ENCODE measurements at regions not wholly inside any gene's neighbourhood (a gene's known extent, or its start where the extent isn't known, plus 50 kb on each side); places are given as distances from the start of the nearest gene placed in this dataset.

DNA sequence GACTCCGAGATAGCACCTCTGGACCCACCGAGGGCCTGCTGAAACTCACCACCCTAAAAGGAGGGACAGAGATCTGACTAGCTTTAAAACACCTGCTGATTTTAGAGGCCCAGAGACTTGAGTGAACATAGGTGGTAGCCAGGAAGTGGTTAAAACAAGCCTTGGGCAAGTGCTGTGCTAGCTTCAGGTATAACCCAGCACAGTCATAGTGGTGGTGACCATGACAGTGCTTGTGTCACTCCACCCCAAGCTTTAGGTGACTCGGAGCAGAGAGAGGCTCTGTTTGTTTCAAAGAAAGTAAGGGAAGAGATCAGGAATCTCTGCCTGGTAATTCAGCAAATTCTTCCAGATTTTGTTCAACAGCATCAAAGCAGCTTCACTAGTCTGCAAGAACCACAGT lies 641.1 kb upstream of the BCHE start:
- Histone ChIP-seq H3K4me2 (ENCODE audit: insufficient read depth, low read length, poor library complexity, severe bottlenecking) (no peak overlapping the region), H3K4me1 (ENCODE audit: control insufficient read depth in 2 of 2, insufficient read depth in 1 of 2, low read depth in 1 of 2, low read length in 2 of 2) (no peaks in the 10 kb centered on the region), H4K8ac (ENCODE audit: low read depth, low read length) (no peak overlapping the region), H3K36me3 (replicated peaks in 1 of 2; ENCODE audit: control insufficient read depth in 2 of 2, insufficient read depth in 2 of 2, low read length in 2 of 2) (no peaks in the 10 kb centered on the region), H2AFZ (ENCODE audit: low read length) (no peak overlapping the region), H3K23ac (ENCODE audit: low read depth, low read length, poor library complexity) (no peak overlapping the region), H2BK120ac (ENCODE audit: low read depth, low read length) (no peak overlapping the region), H3K9me3 (replicated peaks in 1 of 2; ENCODE audit: control insufficient read depth in 2 of 2, insufficient read depth in 1 of 2, low read depth in 1 of 2, low read length in 2 of 2) (no peaks in the 10 kb centered on the region), H3K4ac (ENCODE audit: low read length) (no peak overlapping the region), H3K79me1 (ENCODE audit: low read depth, low read length) (no peaks in the 10 kb centered on the region), H3K27me3 (ENCODE audit: control insufficient read depth in 3 of 3, insufficient read depth in 3 of 3, low read depth in 1 of 3, low read length in 3 of 3) (no peaks in the 10 kb centered on the region), H2BK15ac (ENCODE audit: low read length) (no peak overlapping the region), H3K14ac (ENCODE audit: low read length) (no peak overlapping the region), H3K4me3 (ENCODE audit: low read length in 2 of 2) (no peak overlapping the region), H3K18ac (ENCODE audit: low read length) (no peak overlapping the region), H2BK5ac (ENCODE audit: low read length) (no peak overlapping the region), H4K91ac (ENCODE audit: low read depth, low read length, poor library complexity) (no peak overlapping the region), H2AK5ac (ENCODE audit: low read depth, low read length) (no peak overlapping the region), H2BK12ac (ENCODE audit: low read length) (no peak overlapping the region), H3K9ac (ENCODE audit: low read depth, low read length, poor library complexity) (no peak overlapping the region), H3K27ac (replicated peaks; ENCODE audit: low read length) (no peak overlapping the region)
- no CpG with 5 or more reads among the region's 3 CpGs for WGBS, 2 donors (ENCODE audit: extremely low coverage in 2 of 2, insufficient read length in 2 of 2, insufficient replicate concordance in 1 of 2)
- no peak for DNase-seq (ENCODE audit: low spot score)

DNA sequence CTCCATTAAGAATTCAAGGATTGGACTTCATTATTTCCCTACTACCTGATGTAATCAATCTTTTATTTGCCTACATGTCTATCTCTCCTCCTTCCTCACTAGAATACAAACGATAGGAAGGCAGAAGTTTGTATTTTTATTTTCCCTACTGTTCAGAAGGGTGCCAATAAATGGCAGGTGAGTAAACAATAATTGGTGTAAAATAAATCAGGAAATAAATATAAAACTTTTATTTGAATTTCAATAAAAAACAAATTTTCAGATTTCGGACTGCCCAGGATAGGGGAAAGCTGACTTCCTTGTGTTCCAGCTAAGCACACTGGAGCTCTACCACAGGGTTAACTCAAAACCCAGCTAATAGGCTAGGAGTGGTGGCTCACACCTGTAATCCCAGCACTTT lies 636.3 kb upstream of the BCHE start:
- no peak overlapping the region for H2BK15ac ChIP-seq (ENCODE audit: low read length)
- no peaks in the 10 kb centered on the region for H3K4me1 ChIP-seq (ENCODE audit: control insufficient read depth in 2 of 2, insufficient read depth in 1 of 2, low read depth in 1 of 2, low read length in 2 of 2)
- H3K4ac ChIP-seq (ENCODE audit: low read length), result no peak overlapping the region
- H3K79me1 ChIP-seq (ENCODE audit: low read depth, low read length), result no peaks in the 10 kb centered on the region
- no peaks in the 10 kb centered on the region for H3K36me3 ChIP-seq (replicated peaks in 1 of 2; ENCODE audit: control insufficient read depth in 2 of 2, insufficient read depth in 2 of 2, low read length in 2 of 2)
- H3K4me3 ChIP-seq (ENCODE audit: low read length in 2 of 2), result no peak overlapping the region
- no peak overlapping the region for H3K27ac ChIP-seq (replicated peaks; ENCODE audit: low read length)
- H3K18ac ChIP-seq (ENCODE audit: low read length), result no peak overlapping the region
- H3K27me3 ChIP-seq (ENCODE audit: control insufficient read depth in 3 of 3, insufficient read depth in 3 of 3, low read depth in 1 of 3, low read length in 3 of 3), result no peaks in the 10 kb centered on the region
- no peak overlapping the region for H2AFZ ChIP-seq (ENCODE audit: low read length)
- no peak overlapping the region for H2BK5ac ChIP-seq (ENCODE audit: low read length)
- H4K91ac ChIP-seq (ENCODE audit: low read depth, low read length, poor library complexity), result no peak overlapping the region
- H3K9me3 ChIP-seq (replicated peaks in 1 of 2; ENCODE audit: control insufficient read depth in 2 of 2, insufficient read depth in 1 of 2, low read depth in 1 of 2, low read length in 2 of 2), result no peaks in the 10 kb centered on the region
- no peak overlapping the region for H4K8ac ChIP-seq (ENCODE audit: low read depth, low read length)
- no peak overlapping the region for H3K9ac ChIP-seq (ENCODE audit: low read depth, low read length, poor library complexity)
- no peak overlapping the region for H3K4me2 ChIP-seq (ENCODE audit: insufficient read depth, low read length, poor library complexity, severe bottlenecking)
- no CpG with 5 or more reads among the region's 2 CpGs for WGBS, 2 donors (ENCODE audit: extremely low coverage in 2 of 2, insufficient read length in 2 of 2, insufficient replicate concordance in 1 of 2)
- H2AK5ac ChIP-seq (ENCODE audit: low read depth, low read length), result no peak overlapping the region
- H3K23ac ChIP-seq (ENCODE audit: low read depth, low read length, poor library complexity), result no peak overlapping the region
- no peak for DNase-seq (ENCODE audit: low spot score)
- no peak overlapping the region for H3K14ac ChIP-seq (ENCODE audit: low read length)
- H2BK120ac ChIP-seq (ENCODE audit: low read depth, low read length), result no peak overlapping the region
- H2BK12ac ChIP-seq (ENCODE audit: low read length), result no peak overlapping the region

DNA sequence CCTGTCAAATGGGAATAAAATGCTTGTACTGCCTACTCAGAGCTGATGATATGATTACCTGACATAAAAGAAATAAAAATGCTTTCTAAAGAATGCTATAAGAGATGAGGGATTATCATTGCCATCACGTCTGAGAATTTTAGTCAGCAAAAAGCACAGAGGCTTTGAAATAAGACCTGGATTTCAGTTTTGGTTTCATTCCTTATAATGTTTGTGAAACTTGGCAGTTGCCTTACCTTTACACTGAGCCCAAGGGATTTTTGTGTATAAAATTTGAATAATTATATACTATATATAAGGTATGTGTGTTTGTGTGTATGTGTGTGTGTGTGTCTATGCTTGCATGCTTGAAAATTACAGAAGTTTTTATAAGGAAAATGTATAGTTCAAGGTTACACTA lies 634.8 kb upstream of the BCHE start:
- H2AFZ ChIP-seq (ENCODE audit: low read length), result no peak overlapping the region
- H3K4me1 ChIP-seq (ENCODE audit: control insufficient read depth in 2 of 2, insufficient read depth in 1 of 2, low read depth in 1 of 2, low read length in 2 of 2), result no peaks in the 10 kb centered on the region
- no peak overlapping the region for H3K4me3 ChIP-seq (ENCODE audit: low read length in 2 of 2)
- H4K91ac ChIP-seq (ENCODE audit: low read depth, low read length, poor library complexity), result no peak overlapping the region
- H3K4ac ChIP-seq (ENCODE audit: low read length), result no peak overlapping the region
- H3K9me3 ChIP-seq (replicated peaks in 1 of 2; ENCODE audit: control insufficient read depth in 2 of 2, insufficient read depth in 1 of 2, low read depth in 1 of 2, low read length in 2 of 2), result no peaks in the 10 kb centered on the region
- no peak overlapping the region for H2BK5ac ChIP-seq (ENCODE audit: low read length)
- no peak overlapping the region for H2AK5ac ChIP-seq (ENCODE audit: low read depth, low read length)
- no peak overlapping the region for H3K9ac ChIP-seq (ENCODE audit: low read depth, low read length, poor library complexity)
- H3K36me3 ChIP-seq (replicated peaks in 1 of 2; ENCODE audit: control insufficient read depth in 2 of 2, insufficient read depth in 2 of 2, low read length in 2 of 2), result no peaks in the 10 kb centered on the region
- no peaks in the 10 kb centered on the region for H3K27me3 ChIP-seq (ENCODE audit: control insufficient read depth in 3 of 3, insufficient read depth in 3 of 3, low read depth in 1 of 3, low read length in 3 of 3)
- H3K18ac ChIP-seq (ENCODE audit: low read length), result no peak overlapping the region
- no peak overlapping the region for H4K8ac ChIP-seq (ENCODE audit: low read depth, low read length)
- no peak overlapping the region for H2BK12ac ChIP-seq (ENCODE audit: low read length)
- DNase-seq (ENCODE audit: low spot score), result no peak
- WGBS, 2 donors (ENCODE audit: extremely low coverage in 2 of 2, insufficient read length in 2 of 2, insufficient replicate concordance in 1 of 2), result no CpG with 5 or more reads among the region's 1 CpG
- no peak overlapping the region for H2BK120ac ChIP-seq (ENCODE audit: low read depth, low read length)
- no peak overlapping the region for H3K4me2 ChIP-seq (ENCODE audit: insufficient read depth, low read length, poor library complexity, severe bottlenecking)
- H3K14ac ChIP-seq (ENCODE audit: low read length), result no peak overlapping the region
- no peak overlapping the region for H2BK15ac ChIP-seq (ENCODE audit: low read length)
- H3K79me1 ChIP-seq (ENCODE audit: low read depth, low read length), result no peaks in the 10 kb centered on the region
- H3K23ac ChIP-seq (ENCODE audit: low read depth, low read length, poor library complexity), result no peak overlapping the region
- no peak overlapping the region for H3K27ac ChIP-seq (replicated peaks; ENCODE audit: low read length)

DNA sequence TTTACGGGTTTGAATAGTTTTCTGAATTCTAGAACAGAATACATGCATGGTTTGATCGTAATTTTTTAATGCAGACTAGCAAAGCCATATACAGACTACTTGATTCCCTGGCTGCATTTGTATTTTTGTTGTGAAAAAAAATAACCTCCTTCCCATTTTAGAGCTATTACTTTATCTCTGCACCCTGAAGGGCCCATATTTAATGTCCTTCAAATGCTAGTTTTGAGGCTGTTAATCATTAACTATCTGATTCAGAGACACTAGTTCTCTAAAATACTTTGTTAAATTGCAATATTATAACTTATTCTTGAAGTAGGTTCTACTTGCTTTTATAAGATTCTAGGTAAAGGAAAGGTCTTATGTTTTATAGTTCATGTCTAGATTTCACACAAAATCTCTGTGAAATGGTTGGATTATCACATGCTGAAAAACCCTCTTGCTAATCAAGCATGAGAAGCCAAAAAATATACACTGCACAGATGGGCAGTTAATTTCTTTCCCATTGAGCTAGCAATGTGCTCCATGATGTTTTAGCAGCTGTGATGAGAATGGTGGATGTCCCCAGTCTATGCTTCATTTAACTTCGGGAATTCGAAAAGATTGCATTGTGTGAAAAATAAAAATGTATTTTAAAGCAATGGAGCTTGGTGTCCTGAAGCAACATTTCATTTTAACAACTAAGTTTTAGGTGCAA lies 634.0 kb upstream of the BCHE start:
- no peak overlapping the region for H3K18ac ChIP-seq (ENCODE audit: low read length)
- H4K8ac ChIP-seq (ENCODE audit: low read depth, low read length), result no peak overlapping the region
- H3K27ac ChIP-seq (replicated peaks; ENCODE audit: low read length), result no peak overlapping the region
- no peaks in the 10 kb centered on the region for H3K79me1 ChIP-seq (ENCODE audit: low read depth, low read length)
- H2AK5ac ChIP-seq (ENCODE audit: low read depth, low read length), result no peak overlapping the region
- H3K4me2 ChIP-seq (ENCODE audit: insufficient read depth, low read length, poor library complexity, severe bottlenecking), result no peak overlapping the region
- no peaks in the 10 kb centered on the region for H3K27me3 ChIP-seq (ENCODE audit: control insufficient read depth in 3 of 3, insufficient read depth in 3 of 3, low read depth in 1 of 3, low read length in 3 of 3)
- no peak overlapping the region for H3K14ac ChIP-seq (ENCODE audit: low read length)
- no peaks in the 10 kb centered on the region for H3K4me1 ChIP-seq (ENCODE audit: control insufficient read depth in 2 of 2, insufficient read depth in 1 of 2, low read depth in 1 of 2, low read length in 2 of 2)
- H2BK15ac ChIP-seq (ENCODE audit: low read length), result no peak overlapping the region
- H3K4me3 ChIP-seq (ENCODE audit: low read length in 2 of 2), result no peak overlapping the region
- H3K9me3 ChIP-seq (replicated peaks in 1 of 2; ENCODE audit: control insufficient read depth in 2 of 2, insufficient read depth in 1 of 2, low read depth in 1 of 2, low read length in 2 of 2), result no peaks in the 10 kb centered on the region
- no peak overlapping the region for H4K91ac ChIP-seq (ENCODE audit: low read depth, low read length, poor library complexity)
- no peak overlapping the region for H2BK12ac ChIP-seq (ENCODE audit: low read length)
- H2AFZ ChIP-seq (ENCODE audit: low read length), result peak overlapping the region; percentile 30
- H2BK5ac ChIP-seq (ENCODE audit: low read length), result no peak overlapping the region
- H3K23ac ChIP-seq (ENCODE audit: low read depth, low read length, poor library complexity), result no peak overlapping the region
- DNase-seq (ENCODE audit: low spot score), result no peak
- no peak overlapping the region for H3K4ac ChIP-seq (ENCODE audit: low read length)
- H3K36me3 ChIP-seq (replicated peaks in 1 of 2; ENCODE audit: control insufficient read depth in 2 of 2, insufficient read depth in 2 of 2, low read length in 2 of 2), result no peaks in the 10 kb centered on the region
- no CpG with 5 or more reads among the region's 4 CpGs for WGBS, 2 donors (ENCODE audit: extremely low coverage in 2 of 2, insufficient read length in 2 of 2, insufficient replicate concordance in 1 of 2)
- H3K9ac ChIP-seq (ENCODE audit: low read depth, low read length, poor library complexity), result no peak overlapping the region
- H2BK120ac ChIP-seq (ENCODE audit: low read depth, low read length), result no peak overlapping the region
